ENCODE measurements at regions not wholly inside any gene's neighbourhood (a gene's known extent, or its start where the extent isn't known, plus 50 kb on each side); places are given as distances from the start of the nearest gene placed in this dataset.

DNA sequence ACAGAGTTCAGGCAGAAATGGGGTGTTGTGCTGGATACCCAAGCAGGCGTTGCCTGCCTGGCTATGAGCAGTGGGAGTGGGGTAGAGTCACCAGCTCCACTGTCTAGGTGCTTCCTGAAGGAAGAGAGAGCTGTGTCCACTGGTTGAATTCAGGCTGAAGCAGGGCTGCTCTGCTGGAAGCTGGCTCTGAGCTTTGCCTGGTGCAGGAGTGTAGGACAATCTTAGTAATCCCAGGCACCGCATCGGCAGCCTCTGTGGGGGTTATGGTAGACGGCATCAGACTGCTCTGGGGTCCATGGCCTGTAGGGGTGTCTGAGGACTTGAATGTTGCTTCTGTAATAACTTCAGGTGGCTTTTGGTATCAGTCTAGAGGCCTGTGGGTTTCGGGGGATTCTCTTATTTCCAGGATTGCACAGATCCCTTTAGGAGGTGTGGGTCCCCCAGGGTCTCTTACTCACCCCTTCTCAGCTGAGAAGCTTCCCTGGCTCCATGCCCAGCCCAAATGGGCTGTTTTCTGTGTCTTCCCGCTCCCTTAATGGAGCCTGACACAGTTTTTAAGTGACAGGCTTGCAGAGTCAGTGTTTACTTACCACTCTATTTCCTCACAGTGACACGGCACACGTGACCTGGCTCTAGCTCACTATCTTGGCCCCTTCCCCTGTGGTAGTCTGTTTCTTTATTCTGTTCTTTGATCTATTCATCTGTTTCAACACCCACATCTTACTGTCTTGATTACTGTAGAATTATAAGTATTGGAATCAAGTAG is 644.3 kb downstream of the CBLN2 start:
- H3K27ac ChIP-seq, result no peak overlapping the region
- no peaks in the 10 kb centered on the region for H3K36me3 ChIP-seq (replicated peaks)
- TF ChIP-seq, protein P1, sequence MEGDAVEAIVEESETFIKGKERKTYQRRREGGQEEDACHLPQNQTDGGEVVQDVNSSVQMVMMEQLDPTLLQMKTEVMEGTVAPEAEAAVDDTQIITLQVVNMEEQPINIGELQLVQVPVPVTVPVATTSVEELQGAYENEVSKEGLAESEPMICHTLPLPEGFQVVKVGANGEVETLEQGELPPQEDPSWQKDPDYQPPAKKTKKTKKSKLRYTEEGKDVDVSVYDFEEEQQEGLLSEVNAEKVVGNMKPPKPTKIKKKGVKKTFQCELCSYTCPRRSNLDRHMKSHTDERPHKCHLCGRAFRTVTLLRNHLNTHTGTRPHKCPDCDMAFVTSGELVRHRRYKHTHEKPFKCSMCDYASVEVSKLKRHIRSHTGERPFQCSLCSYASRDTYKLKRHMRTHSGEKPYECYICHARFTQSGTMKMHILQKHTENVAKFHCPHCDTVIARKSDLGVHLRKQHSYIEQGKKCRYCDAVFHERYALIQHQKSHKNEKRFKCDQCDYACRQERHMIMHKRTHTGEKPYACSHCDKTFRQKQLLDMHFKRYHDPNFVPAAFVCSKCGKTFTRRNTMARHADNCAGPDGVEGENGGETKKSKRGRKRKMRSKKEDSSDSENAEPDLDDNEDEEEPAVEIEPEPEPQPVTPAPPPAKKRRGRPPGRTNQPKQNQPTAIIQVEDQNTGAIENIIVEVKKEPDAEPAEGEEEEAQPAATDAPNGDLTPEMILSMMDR (IDR thresholded peaks at IDR 0.05; ENCODE audit: low read depth, low read length, missing control alignments), result no peak
- H3K27me3 ChIP-seq (replicated peaks), result no peaks in the 10 kb centered on the region
- in situ Hi-C loops (cut with HindIII; ENCODE audit: low pct_ligation_motif_present, low sequenced_read_pairs), result no loop called here
- no peak for DNase-seq
- no peak overlapping the region for H3K4me3 ChIP-seq (ENCODE audit: low read depth, low read length)

DNA sequence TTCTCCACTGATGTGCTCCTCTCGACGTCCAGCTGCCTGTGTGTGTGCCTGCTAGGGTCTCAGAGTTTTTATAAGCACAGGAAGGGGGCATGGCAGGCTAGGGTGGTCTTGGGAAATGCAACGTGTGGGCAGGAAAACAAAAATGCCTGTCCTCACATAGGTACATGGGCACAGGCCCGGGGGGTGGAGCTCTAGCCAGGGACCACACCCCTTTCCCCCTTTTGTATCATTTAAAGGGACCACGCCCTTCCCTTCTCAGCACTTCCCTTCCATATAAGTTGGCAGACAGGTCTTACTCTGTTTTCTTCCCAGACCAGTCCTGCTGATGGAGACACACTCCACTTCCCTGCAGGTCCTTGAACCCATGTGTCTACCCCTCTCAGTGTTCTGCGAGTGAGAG is 645.0 kb downstream of the CBLN2 start:
- H3K36me3 ChIP-seq (replicated peaks), result no peaks in the 10 kb centered on the region
- no peak for DNase-seq
- H3K27me3 ChIP-seq (replicated peaks), result no peaks in the 10 kb centered on the region
- TF ChIP-seq, protein P1 (IDR thresholded peaks at IDR 0.05; ENCODE audit: low read depth, low read length, missing control alignments), result no peak
- in situ Hi-C loops (cut with HindIII; ENCODE audit: low pct_ligation_motif_present, low sequenced_read_pairs), result no loop called here
- no peak overlapping the region for H3K4me3 ChIP-seq (ENCODE audit: low read depth, low read length)
- H3K27ac ChIP-seq, result no peak overlapping the region

DNA sequence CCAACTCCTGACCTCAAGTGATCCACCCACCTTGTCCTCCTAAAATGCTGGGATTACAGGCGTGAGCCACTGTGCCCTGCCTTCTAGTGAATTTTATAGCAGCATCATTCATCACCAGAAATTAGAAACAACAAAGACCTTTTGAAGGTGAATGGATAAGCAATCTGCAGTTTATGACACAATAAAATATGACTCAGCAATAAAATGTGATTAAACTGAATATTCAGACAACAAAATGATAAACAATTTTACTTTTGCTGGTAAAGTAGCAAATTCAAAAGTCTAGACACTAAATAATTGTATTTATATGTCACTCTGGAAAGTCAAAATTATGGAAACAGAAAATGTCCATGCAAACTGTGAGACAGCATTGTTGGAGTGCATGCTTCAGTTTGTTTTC is 656.6 kb downstream of the CBLN2 start:
- DNase-seq, result no peak
- no peaks in the 10 kb centered on the region for H3K27me3 ChIP-seq (replicated peaks)
- TF ChIP-seq, protein P1 (IDR thresholded peaks at IDR 0.05; ENCODE audit: low read depth, low read length, missing control alignments), result no peak
- H3K36me3 ChIP-seq (replicated peaks), result no peaks in the 10 kb centered on the region
- H3K27ac ChIP-seq, result no peak overlapping the region
- H3K4me3 ChIP-seq (ENCODE audit: low read depth, low read length), result no peak overlapping the region
- in situ Hi-C loops (cut with HindIII; ENCODE audit: low pct_ligation_motif_present, low sequenced_read_pairs), result no loop called here

DNA sequence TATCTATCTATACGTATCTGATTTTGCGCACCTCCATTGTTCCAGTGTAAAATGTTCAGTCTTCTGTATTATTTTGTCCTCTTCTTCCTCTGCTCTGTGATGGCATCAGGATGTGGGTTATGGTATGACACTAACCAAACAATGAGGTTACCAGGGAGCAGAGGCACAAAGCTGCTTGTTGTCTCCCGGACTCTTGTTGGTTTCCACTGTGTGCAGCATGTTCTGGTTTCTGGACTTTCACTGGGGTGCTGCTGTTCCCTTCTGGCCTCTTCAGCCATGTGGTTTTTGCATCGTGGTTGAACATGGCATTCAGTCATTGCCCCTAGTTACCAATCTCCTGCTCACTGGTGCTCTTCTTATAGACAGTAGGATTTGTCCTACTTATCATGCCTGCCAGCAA is 665.9 kb downstream of the CBLN2 start:
- in situ Hi-C loops (cut with HindIII; ENCODE audit: low pct_ligation_motif_present, low sequenced_read_pairs), result no loop called here
- H3K27ac ChIP-seq, result no peak overlapping the region
- H3K27me3 ChIP-seq (replicated peaks), result no peaks in the 10 kb centered on the region
- H3K36me3 ChIP-seq (replicated peaks), result no peaks in the 10 kb centered on the region
- DNase-seq, result no peak
- TF ChIP-seq, protein P1 (IDR thresholded peaks at IDR 0.05; ENCODE audit: low read depth, low read length, missing control alignments), result no peak
- H3K4me3 ChIP-seq (ENCODE audit: low read depth, low read length), result no peak overlapping the region

DNA sequence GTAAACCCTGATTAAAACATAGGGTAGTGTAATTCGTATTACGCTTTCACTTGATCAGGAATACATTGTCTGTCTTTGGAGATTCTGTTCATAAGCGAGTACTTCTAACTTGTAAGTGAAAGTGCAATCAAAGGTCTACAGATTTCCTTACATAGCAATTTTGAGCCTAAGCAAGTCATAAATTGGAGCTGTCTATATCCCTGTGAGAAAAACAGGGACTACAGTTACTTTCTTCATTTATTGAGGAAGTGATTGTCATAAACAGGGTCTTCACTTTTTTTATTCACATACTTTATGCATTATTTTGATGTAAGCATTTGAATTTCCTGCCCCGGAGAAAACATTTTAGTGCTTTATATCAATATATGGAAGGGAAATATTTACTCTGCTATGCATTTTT is 670.4 kb downstream of the CBLN2 start:
- in situ Hi-C loops (cut with HindIII; ENCODE audit: low pct_ligation_motif_present, low sequenced_read_pairs), result no loop called here
- H3K27me3 ChIP-seq (replicated peaks), result no peaks in the 10 kb centered on the region

More for the DNA sequence above, 670.4 kb downstream of the CBLN2 start:
- Histone ChIP-seq H3K36me3 (replicated peaks) (no peaks in the 10 kb centered on the region), H3K27ac (no peak overlapping the region), H3K4me3 (ENCODE audit: low read depth, low read length) (no peak overlapping the region)
- no peak for DNase-seq
- TF ChIP-seq, protein P1 (IDR thresholded peaks at IDR 0.05; ENCODE audit: low read depth, low read length, missing control alignments), result no peak

Data from brain microvascular endothelial cell (primary cell).